ENCODE measurements at regions not wholly inside any gene's neighbourhood (a gene's known extent, or its start where the extent isn't known, plus 50 kb on each side); places are given as distances from the start of the nearest gene placed in this dataset.

DNA sequence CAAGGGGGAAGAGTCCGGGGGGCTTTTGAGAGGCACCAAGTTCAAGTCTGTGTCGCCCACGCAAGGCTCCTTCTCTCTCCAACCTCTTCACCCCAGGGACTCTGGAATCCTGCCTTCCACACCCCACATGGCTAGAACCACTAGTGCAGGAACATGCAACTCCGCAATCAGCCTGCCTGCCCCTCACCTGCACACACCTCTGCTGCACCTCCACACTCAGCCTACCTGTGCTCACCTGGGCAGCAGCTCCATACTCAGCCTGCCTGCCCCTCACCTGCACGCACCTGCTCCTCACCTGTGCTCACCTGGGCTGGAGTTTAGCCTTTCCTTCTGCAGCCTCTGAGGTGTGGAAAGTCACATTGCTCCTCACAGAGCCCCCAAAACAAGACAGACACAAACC lies 277.4 kb downstream of the NDUFA10 start:
- TF ChIP-seq, protein P1, sequence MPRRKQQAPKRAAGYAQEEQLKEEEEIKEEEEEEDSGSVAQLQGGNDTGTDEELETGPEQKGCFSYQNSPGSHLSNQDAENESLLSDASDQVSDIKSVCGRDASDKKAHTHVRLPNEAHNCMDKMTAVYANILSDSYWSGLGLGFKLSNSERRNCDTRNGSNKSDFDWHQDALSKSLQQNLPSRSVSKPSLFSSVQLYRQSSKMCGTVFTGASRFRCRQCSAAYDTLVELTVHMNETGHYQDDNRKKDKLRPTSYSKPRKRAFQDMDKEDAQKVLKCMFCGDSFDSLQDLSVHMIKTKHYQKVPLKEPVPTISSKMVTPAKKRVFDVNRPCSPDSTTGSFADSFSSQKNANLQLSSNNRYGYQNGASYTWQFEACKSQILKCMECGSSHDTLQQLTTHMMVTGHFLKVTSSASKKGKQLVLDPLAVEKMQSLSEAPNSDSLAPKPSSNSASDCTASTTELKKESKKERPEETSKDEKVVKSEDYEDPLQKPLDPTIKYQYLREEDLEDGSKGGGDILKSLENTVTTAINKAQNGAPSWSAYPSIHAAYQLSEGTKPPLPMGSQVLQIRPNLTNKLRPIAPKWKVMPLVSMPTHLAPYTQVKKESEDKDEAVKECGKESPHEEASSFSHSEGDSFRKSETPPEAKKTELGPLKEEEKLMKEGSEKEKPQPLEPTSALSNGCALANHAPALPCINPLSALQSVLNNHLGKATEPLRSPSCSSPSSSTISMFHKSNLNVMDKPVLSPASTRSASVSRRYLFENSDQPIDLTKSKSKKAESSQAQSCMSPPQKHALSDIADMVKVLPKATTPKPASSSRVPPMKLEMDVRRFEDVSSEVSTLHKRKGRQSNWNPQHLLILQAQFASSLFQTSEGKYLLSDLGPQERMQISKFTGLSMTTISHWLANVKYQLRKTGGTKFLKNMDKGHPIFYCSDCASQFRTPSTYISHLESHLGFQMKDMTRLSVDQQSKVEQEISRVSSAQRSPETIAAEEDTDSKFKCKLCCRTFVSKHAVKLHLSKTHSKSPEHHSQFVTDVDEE (CRISPR knock-in tag; IDR thresholded peaks at IDR 0.05) = no peak
- TF ChIP-seq, protein P2, sequence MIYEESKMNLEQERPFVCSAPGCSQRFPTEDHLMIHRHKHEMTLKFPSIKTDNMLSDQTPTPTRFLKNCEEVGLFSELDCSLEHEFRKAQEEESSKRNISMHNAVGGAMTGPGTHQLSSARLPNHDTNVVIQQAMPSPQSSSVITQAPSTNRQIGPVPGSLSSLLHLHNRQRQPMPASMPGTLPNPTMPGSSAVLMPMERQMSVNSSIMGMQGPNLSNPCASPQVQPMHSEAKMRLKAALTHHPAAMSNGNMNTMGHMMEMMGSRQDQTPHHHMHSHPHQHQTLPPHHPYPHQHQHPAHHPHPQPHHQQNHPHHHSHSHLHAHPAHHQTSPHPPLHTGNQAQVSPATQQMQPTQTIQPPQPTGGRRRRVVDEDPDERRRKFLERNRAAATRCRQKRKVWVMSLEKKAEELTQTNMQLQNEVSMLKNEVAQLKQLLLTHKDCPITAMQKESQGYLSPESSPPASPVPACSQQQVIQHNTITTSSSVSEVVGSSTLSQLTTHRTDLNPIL (CRISPR knock-in tag; IDR thresholded peaks at IDR 0.05; ENCODE audit: low read depth) = no peak
- TF ChIP-seq SNAI2 (CRISPR knock-in tag; IDR thresholded peaks at IDR 0.05) (no peak), RARB (CRISPR knock-in tag; IDR thresholded peaks at IDR 0.05) (no peak), ARNTL (CRISPR knock-in tag; IDR thresholded peaks at IDR 0.05; ENCODE audit: borderline replicate concordance, low read depth) (no peak), ZFP30 (CRISPR knock-in tag; IDR thresholded peaks at IDR 0.05) (no peak), TCF4 (CRISPR knock-in tag; IDR thresholded peaks at IDR 0.05; ENCODE audit: borderline replicate concordance) (no peak), ZNF70 (CRISPR knock-in tag; IDR thresholded peaks at IDR 0.05) (no peak), ZC3H10 (CRISPR knock-in tag; IDR thresholded peaks at IDR 0.05) (no peak), CSDC2 (CRISPR knock-in tag; IDR thresholded peaks at IDR 0.05) (no peak)
- TF ChIP-seq, protein P3, sequence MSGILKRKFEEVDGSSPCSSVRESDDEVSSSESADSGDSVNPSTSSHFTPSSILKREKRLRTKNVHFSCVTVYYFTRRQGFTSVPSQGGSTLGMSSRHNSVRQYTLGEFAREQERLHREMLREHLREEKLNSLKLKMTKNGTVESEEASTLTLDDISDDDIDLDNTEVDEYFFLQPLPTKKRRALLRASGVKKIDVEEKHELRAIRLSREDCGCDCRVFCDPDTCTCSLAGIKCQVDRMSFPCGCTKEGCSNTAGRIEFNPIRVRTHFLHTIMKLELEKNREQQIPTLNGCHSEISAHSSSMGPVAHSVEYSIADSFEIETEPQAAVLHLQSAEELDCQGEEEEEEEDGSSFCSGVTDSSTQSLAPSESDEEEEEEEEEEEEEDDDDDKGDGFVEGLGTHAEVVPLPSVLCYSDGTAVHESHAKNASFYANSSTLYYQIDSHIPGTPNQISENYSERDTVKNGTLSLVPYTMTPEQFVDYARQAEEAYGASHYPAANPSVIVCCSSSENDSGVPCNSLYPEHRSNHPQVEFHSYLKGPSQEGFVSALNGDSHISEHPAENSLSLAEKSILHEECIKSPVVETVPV (CRISPR knock-in tag; IDR thresholded peaks at IDR 0.05) = no peak
- ATAC-seq = no peak

GRCh38 chr2:239747274-239747673 lies 277.9 kb downstream of the NDUFA10 start:
- no peak for ATAC-seq
- TF ChIP-seq, protein P1 (CRISPR knock-in tag; IDR thresholded peaks at IDR 0.05) = no peak
- TF ChIP-seq, protein P3 (CRISPR knock-in tag; IDR thresholded peaks at IDR 0.05) = no peak
- TF ChIP-seq, protein P2 (CRISPR knock-in tag; IDR thresholded peaks at IDR 0.05; ENCODE audit: low read depth) = no peak
- TF ChIP-seq PPARA (CRISPR knock-in tag; IDR thresholded peaks at IDR 0.05; ENCODE audit: borderline replicate concordance) = no peak
- no peak for TF ChIP-seq ZFP30 (CRISPR knock-in tag; IDR thresholded peaks at IDR 0.05)

DNA sequence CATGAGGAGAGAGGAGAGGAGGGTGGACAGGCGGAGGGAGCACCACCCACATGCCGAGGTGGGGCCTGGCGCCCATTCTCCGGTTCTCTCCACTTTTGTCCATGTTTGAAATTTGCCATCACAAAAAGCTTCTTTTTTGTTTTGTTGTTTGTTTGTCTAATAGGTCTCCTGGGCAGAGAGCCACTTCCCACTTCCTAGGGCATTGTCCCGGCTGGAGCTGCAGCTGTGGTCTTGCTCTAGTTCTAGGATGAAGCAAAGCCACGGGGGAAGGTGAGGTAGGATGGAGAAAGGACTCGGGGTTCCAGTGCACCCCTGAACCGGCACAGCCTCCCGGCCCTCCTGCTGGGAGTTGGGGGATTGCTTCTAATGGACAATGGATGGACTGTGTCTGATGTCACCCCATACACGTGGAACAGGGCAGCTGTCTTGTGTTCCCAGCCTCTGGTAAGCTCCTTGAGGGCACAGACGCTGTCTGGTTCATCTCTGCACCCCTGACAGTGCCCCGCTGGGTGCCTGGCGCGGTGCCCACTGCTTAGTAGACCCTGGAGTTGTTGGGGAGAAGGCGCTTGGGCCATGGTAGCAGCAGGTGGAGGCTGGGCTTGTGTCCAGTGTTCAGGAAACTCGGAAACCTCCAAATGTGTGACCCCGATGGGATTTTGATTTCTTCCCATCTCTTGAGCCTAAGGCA lies 278.4 kb downstream of the NDUFA10 start:
- no peak for ATAC-seq
- TF ChIP-seq, protein P3 (CRISPR knock-in tag; IDR thresholded peaks at IDR 0.05) = no peak
- no peak for TF ChIP-seq SNAI2 (CRISPR knock-in tag; IDR thresholded peaks at IDR 0.05)
- TF ChIP-seq ZNF565 (CRISPR knock-in tag; conservative IDR thresholded peaks at IDR 0.05; ENCODE audit: low read depth) = no peak
- no peak for TF ChIP-seq ZNF70 (CRISPR knock-in tag; IDR thresholded peaks at IDR 0.05)
- no peak for TF ChIP-seq ZNF8 (CRISPR knock-in tag; IDR thresholded peaks at IDR 0.05)
- no peak for TF ChIP-seq ZFP30 (CRISPR knock-in tag; IDR thresholded peaks at IDR 0.05)
- TF ChIP-seq PATZ1 (CRISPR knock-in tag; IDR thresholded peaks at IDR 0.05; ENCODE audit: borderline replicate concordance) = no peak
- no peak for TF ChIP-seq TCF4 (CRISPR knock-in tag; IDR thresholded peaks at IDR 0.05; ENCODE audit: borderline replicate concordance)
- no peak for TF ChIP-seq ARNTL (CRISPR knock-in tag; IDR thresholded peaks at IDR 0.05; ENCODE audit: borderline replicate concordance, low read depth)
- no peak for TF ChIP-seq ZFP3 (CRISPR knock-in tag; IDR thresholded peaks at IDR 0.05)
- no peak for TF ChIP-seq ISL1 (CRISPR knock-in tag; IDR thresholded peaks at IDR 0.05)
- no peak for TF ChIP-seq GLIS3 (CRISPR knock-in tag; IDR thresholded peaks at IDR 0.05)
- no peak for TF ChIP-seq TOX (CRISPR knock-in tag; IDR thresholded peaks at IDR 0.05; ENCODE audit: borderline replicate concordance)
